Mucosa of descending colon (tissue), 3 donors: ENCODE measurements at regions not wholly inside any gene's neighbourhood (a gene's known extent, or its start where the extent isn't known, plus 50 kb on each side); places are given as distances from the start of the nearest gene placed in this dataset.

Experiments
- ATAC-seq: fragments of 200-7000 bp; cut with Tn5 transposase; one replicate; pipeline ENCODE4 v1.9.1; 2020; ENCODE audit warnings: mild to moderate bottlenecking, moderate library complexity
- DNase-seq, 3 donors: peaks; one replicate each; pipeline ENCODE4 v3.0.0-alpha.2; 2020
- H3K36me3 ChIP-seq: fragments of 200-600 bp; one replicate; pipeline ENCODE4 v1.8.0; 2021; ENCODE audit warnings: low read depth, mild to moderate bottlenecking
- H3K4me1 ChIP-seq: fragments of 200-600 bp; one replicate; pipeline ENCODE4 v1.8.0; 2021; ENCODE audit warnings: low read depth, mild to moderate bottlenecking
- H3K4me3 ChIP-seq: fragments of 200-600 bp; one replicate; pipeline ENCODE4 v1.8.0; 2021; ENCODE audit warnings: mild to moderate bottlenecking
- H3K9me3 ChIP-seq: fragments of 200-600 bp; one replicate; pipeline ENCODE4 v1.8.0; 2021; ENCODE audit warnings: mild to moderate bottlenecking
- intact Hi-C, 2 donors: fragments of 100-400 bp; cut with DNase I in 1 of 2; cut with micrococcal nuclease in 1 of 2; formaldehyde crosslinking; loops; one replicate each; pipeline versions ENCODE4 v1.11.0 to v1.11.1; 2022; cut with DNase I, micrococcal nuclease
- TF ChIP-seq, protein P1 (sequence below): fragments of 200-600 bp; IDR thresholded peaks from one replicate; pipeline ENCODE4 v1.8.0; 2022; ENCODE audit warnings: antibody characterized with exemption, mild to moderate bottlenecking
- donor health status: DM: no; HTN: no; CAD: no; lungs with moderate emphysema.
- donor health status: DM: no; HTN: no; CAD: no.
- donor health status: DM: no; HTN: yes; CAD: no.

GRCh38 chr13:84525865-84526264 is 643.6 kb upstream of the SLITRK1 start:
- no peak for ATAC-seq
- DNase-seq: no peak
- Histone ChIP-seq H3K9me3 (peaks cover 2% of the 10 kb centered on the region), H3K4me1 (no peaks in the 10 kb centered on the region), H3K4me3 (no peak overlapping the region), H3K36me3 (no peaks in the 10 kb centered on the region)
- intact Hi-C loops: no loop called here
- TF ChIP-seq, protein P1, sequence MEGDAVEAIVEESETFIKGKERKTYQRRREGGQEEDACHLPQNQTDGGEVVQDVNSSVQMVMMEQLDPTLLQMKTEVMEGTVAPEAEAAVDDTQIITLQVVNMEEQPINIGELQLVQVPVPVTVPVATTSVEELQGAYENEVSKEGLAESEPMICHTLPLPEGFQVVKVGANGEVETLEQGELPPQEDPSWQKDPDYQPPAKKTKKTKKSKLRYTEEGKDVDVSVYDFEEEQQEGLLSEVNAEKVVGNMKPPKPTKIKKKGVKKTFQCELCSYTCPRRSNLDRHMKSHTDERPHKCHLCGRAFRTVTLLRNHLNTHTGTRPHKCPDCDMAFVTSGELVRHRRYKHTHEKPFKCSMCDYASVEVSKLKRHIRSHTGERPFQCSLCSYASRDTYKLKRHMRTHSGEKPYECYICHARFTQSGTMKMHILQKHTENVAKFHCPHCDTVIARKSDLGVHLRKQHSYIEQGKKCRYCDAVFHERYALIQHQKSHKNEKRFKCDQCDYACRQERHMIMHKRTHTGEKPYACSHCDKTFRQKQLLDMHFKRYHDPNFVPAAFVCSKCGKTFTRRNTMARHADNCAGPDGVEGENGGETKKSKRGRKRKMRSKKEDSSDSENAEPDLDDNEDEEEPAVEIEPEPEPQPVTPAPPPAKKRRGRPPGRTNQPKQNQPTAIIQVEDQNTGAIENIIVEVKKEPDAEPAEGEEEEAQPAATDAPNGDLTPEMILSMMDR: no peak

DNA sequence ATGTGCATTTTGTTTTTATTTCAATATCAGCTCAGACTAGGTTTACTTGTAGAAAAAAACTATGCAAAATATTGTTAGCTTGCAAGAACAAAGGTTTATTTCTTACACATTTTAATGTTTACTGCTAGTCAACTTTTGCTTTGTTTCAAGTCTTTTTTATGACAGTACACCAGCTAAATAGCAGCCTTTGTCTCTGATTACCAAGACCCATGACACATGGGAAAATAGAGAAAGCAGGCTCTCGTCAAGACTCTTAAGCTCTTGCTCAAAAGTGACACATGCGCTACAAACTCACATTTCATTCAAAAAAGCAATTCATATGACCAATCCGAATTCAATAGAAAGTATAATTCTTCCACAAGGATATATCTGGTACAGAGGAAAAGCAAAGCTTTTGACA is 642.3 kb upstream of the SLITRK1 start:
- H3K4me1 ChIP-seq: no peaks in the 10 kb centered on the region
- H3K9me3 ChIP-seq: no peaks in the 10 kb centered on the region
- H3K4me3 ChIP-seq: no peak overlapping the region
- DNase-seq: no peak
- no peak for ATAC-seq
- TF ChIP-seq, protein P1: no peak
- no peaks in the 10 kb centered on the region for H3K36me3 ChIP-seq
- intact Hi-C loops: no loop called here

- TF ChIP-seq, protein P1: no peak
- Histone ChIP-seq H3K4me3 (no peak overlapping the region), H3K4me1 (no peaks in the 10 kb centered on the region), H3K36me3 (no peaks in the 10 kb centered on the region), H3K9me3 (peaks cover 10% of the 10 kb centered on the region)
- no peak for ATAC-seq
- no peak for DNase-seq
- intact Hi-C loops: no loop called here
Observed at GRCh38 chr13:84500016-84500415, 617.7 kb upstream of the SLITRK1 start.

- intact Hi-C loops: no loop called here
- TF ChIP-seq, protein P1: no peak
- peaks cover 11% of the 10 kb centered on the region for H3K9me3 ChIP-seq
- no peaks in the 10 kb centered on the region for H3K4me1 ChIP-seq
- H3K4me3 ChIP-seq: no peak overlapping the region
- no peaks in the 10 kb centered on the region for H3K36me3 ChIP-seq
- ATAC-seq (no peak), DNase-seq (no peak)
Observed at GRCh38 chr13:84497613-84498012, 615.3 kb upstream of the SLITRK1 start.

GRCh38 chr13:84491952-84492351 is 609.7 kb upstream of the SLITRK1 start:
- no peak overlapping the region for H3K4me3 ChIP-seq
- TF ChIP-seq, protein P1: no peak
- ATAC-seq (no peak), DNase-seq (no peak)
- H3K36me3 ChIP-seq: no peaks in the 10 kb centered on the region
- peaks cover 14% of the 10 kb centered on the region for H3K9me3 ChIP-seq
- intact Hi-C loops: no loop called here
- H3K4me1 ChIP-seq: no peaks in the 10 kb centered on the region

- Histone ChIP-seq H3K9me3 (peaks cover 8% of the 10 kb centered on the region), H3K4me1 (no peaks in the 10 kb centered on the region), H3K4me3 (no peak overlapping the region), H3K36me3 (no peaks in the 10 kb centered on the region)
- DNase-seq (no peak), ATAC-seq (no peak)
- TF ChIP-seq, protein P1: no peak
- intact Hi-C loops: no loop called here
Observed at GRCh38 chr13:84487752-84488151, 605.5 kb upstream of the SLITRK1 start.
